ENCODE measurements at regions not wholly inside any gene's neighbourhood (a gene's known extent, or its start where the extent isn't known, plus 50 kb on each side); places are given as distances from the start of the nearest gene placed in this dataset.

- Mint-ChIP-seq H3K9me3 (no peaks in the 10 kb centered on the region), H3K36me3 (ENCODE audit: insufficient read depth) (no peaks in the 10 kb centered on the region), H3K27ac (no peak overlapping the region), H3K4me1 (ENCODE audit: low read depth in 2 of 2) (no peaks in the 10 kb centered on the region), H3K27me3 (no peaks in the 10 kb centered on the region), H3K4me3 (no peak overlapping the region)
- ATAC-seq (replicated peaks) (no peak), DNase-seq (no peak)
Measured at GRCh38 chrX:39930786-39931528, 166.8 kb downstream of the BCOR start.

DNA sequence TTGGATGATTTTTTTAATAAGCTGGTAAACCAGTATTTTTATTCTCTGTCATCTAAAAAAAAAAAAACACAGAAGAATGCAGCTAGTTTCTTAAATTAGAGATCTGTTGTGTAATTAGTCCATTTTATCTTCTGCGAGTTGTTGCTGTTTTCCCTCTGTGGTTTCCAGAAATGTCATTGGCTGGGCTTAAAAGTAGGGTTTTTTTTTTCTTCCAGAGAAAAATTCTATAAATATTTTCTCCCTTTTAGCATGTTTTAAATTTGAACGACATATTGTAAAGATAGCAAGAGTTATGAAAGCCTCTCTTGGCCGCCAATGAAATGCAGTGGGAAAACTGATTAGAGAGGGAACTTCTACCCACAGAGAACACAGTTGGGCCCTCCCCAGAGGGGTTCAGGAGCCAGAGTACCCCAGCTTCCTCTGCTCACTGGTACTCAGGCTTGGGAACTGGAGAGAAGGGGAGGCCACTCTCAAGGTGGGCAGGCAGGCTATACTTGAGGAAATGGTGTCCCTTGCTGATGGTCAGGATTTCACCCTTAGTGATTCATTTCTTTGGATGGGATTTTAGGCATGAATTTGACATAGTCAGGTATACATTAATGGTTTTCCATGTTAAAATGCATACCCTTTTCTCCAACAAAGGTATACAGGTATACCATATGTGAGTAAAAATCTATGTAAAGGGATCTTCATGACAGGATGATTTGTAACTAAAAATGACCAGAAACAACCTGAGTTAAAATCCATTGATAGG is 166.1 kb downstream of the BCOR start:
- DNase-seq, result no peak
- no peak overlapping the region for H3K4me3 Mint-ChIP-seq
- H3K36me3 Mint-ChIP-seq (ENCODE audit: insufficient read depth), result no peaks in the 10 kb centered on the region
- H3K9me3 Mint-ChIP-seq, result no peaks in the 10 kb centered on the region
- H3K27me3 Mint-ChIP-seq, result no peaks in the 10 kb centered on the region
- H3K4me1 Mint-ChIP-seq (ENCODE audit: low read depth in 2 of 2), result no peaks in the 10 kb centered on the region
- ATAC-seq (replicated peaks), result no peak
- no peak overlapping the region for H3K27ac Mint-ChIP-seq

DNA sequence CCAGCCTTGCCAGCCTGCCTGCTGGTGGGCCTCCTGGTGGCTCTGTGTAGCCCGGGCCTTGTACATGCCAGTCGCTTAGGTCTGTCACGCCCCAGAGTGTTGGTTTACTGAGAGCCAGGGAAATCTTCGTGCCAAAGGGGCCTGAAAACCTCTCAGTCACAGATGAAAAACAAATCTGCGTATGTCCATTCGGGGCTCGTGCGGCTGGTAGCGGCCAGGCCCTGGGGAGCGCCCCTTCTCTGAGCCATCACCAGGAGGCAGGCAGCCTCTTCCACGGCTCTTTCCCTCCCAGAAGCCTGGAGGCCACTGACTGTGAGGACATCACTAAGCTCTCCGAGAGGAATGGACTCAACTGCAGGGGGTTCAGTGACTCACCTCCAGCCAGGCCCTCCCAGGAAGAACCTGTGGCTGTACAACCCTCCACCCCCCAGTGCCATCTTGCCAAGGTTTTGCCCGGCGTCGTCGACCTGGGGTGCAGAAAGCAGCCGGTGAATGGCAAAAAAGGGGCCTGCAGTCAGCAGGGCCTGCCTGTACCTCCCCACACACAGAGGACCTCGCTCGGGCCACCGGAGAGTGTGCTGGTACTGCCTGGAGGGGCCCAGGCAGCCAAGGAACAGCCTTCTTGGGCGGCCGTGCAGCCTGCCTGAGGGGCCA is 162.2 kb downstream of the BCOR start:
- Mint-ChIP-seq H3K27ac (peak overlapping the region in 1 of 2 donors; percentile 91), H3K4me1 (ENCODE audit: low read depth in 2 of 2) (peaks cover 0 to 3% of the 10 kb centered on the region in 2 donors), H3K36me3 (ENCODE audit: insufficient read depth) (no peaks in the 10 kb centered on the region), H3K9me3 (no peaks in the 10 kb centered on the region), H3K4me3 (no peak overlapping the region), H3K27me3 (no peaks in the 10 kb centered on the region)
- no peak for ATAC-seq (replicated peaks)
- no peak for DNase-seq

GRCh38 chrX:39936886-39937770 is 160.6 kb downstream of the BCOR start:
- Mint-ChIP-seq H3K4me1 (ENCODE audit: low read depth in 2 of 2) (peaks cover 0 to 3% of the 10 kb centered on the region in 2 donors), H3K27ac (peak overlapping the region; percentile 84 to 91), H3K36me3 (ENCODE audit: insufficient read depth) (no peaks in the 10 kb centered on the region), H3K4me3 (peak overlapping the region; percentile 80 to 84), H3K27me3 (no peaks in the 10 kb centered on the region), H3K9me3 (no peaks in the 10 kb centered on the region)
- DNase-seq, result no peak
- peak; percentile 73 for ATAC-seq (replicated peaks)

GRCh38 chrX:39938466-39938865 is 159.3 kb downstream of the BCOR start:
- H3K27ac Mint-ChIP-seq, result peak overlapping the region; percentile 60 to 71
- H3K27me3 Mint-ChIP-seq, result no peaks in the 10 kb centered on the region
- H3K4me1 Mint-ChIP-seq (ENCODE audit: low read depth in 2 of 2), result peaks cover 0 to 3% of the 10 kb centered on the region in 2 donors
- DNase-seq (no peak), ATAC-seq (replicated peaks) (no peak)
- H3K9me3 Mint-ChIP-seq, result no peaks in the 10 kb centered on the region
- peak overlapping the region in 1 of 2 donors; percentile 80 for H3K4me3 Mint-ChIP-seq
- H3K36me3 Mint-ChIP-seq (ENCODE audit: insufficient read depth), result no peaks in the 10 kb centered on the region

GRCh38 chrX:39939678-39940077 is 158.1 kb downstream of the BCOR start:
- Mint-ChIP-seq H3K36me3 (ENCODE audit: insufficient read depth) (no peaks in the 10 kb centered on the region), H3K27ac (no peak overlapping the region), H3K4me1 (ENCODE audit: low read depth in 2 of 2) (peaks cover 0 to 3% of the 10 kb centered on the region in 2 donors), H3K4me3 (no peak overlapping the region), H3K9me3 (no peaks in the 10 kb centered on the region), H3K27me3 (no peaks in the 10 kb centered on the region)
- no peak for DNase-seq
- ATAC-seq (replicated peaks), result no peak

GRCh38 chrX:39941332-39941920 is 156.3 kb downstream of the BCOR start:
- no peak overlapping the region for H3K4me3 Mint-ChIP-seq
- no peaks in the 10 kb centered on the region for H3K9me3 Mint-ChIP-seq
- DNase-seq (no peak), ATAC-seq (replicated peaks) (no peak)
- no peaks in the 10 kb centered on the region for H3K36me3 Mint-ChIP-seq (ENCODE audit: insufficient read depth)
- no peaks in the 10 kb centered on the region for H3K27me3 Mint-ChIP-seq
- peaks cover 0 to 3% of the 10 kb centered on the region in 2 donors for H3K4me1 Mint-ChIP-seq (ENCODE audit: low read depth in 2 of 2)
- no peak overlapping the region for H3K27ac Mint-ChIP-seq

DNA sequence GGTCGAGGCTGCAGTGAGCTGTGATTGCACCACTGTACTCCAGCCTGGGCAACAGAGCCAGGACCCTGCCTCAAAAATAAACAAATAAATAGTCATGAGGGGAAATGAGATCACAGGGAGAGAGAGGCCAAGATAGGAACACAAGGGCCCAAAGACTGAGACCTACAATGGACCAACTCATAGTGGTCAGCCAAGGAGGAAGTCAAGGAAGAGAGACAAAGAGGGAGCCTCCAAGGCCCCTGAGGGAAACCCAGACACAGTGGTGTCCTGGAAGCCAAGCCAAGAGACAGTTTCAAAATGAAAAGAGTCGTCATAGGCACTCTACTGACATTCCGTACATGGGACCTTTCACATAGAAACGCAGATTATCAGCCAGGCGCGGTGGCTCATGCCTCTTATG is 153.3 kb downstream of the BCOR start:
- no peak overlapping the region for H3K27ac Mint-ChIP-seq
- no peaks in the 10 kb centered on the region for H3K36me3 Mint-ChIP-seq (ENCODE audit: insufficient read depth)
- no peaks in the 10 kb centered on the region for H3K4me1 Mint-ChIP-seq (ENCODE audit: low read depth in 2 of 2)
- ATAC-seq (replicated peaks), result no peak
- no peak for DNase-seq
- no peaks in the 10 kb centered on the region for H3K27me3 Mint-ChIP-seq
- no peak overlapping the region for H3K4me3 Mint-ChIP-seq
- H3K9me3 Mint-ChIP-seq, result no peaks in the 10 kb centered on the region

- H3K27ac Mint-ChIP-seq, result no peak overlapping the region
- no peak for DNase-seq
Measured at GRCh38 chrX:39945709-39946108, 152.0 kb downstream of the BCOR start.

DNA sequence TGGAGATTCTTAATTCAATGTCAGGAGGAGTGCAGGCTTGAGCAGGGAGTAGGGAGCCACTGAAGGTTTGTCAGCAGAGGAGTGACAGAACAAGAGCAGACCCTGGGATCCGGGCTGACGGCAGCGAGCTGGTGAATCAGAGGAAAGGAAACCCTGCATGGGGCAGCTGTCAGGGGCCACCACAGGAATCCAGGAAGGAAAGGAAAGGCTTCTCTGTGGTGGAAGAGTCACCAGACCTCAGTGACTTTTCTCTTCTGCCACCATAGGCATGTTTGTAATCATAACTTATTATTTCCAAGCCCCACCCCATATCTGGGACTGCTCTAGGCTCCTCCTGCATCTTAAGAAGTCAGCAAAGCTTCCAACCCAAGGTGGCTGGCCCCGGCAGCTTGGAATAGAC is 150.9 kb downstream of the BCOR start:
- DNase-seq (no peak), ATAC-seq (replicated peaks) (no peak)
- Mint-ChIP-seq H3K4me3 (no peak overlapping the region), H3K27ac (no peak overlapping the region), H3K4me1 (ENCODE audit: low read depth in 2 of 2) (no peaks in the 10 kb centered on the region), H3K36me3 (ENCODE audit: insufficient read depth) (no peaks in the 10 kb centered on the region), H3K9me3 (no peaks in the 10 kb centered on the region), H3K27me3 (no peaks in the 10 kb centered on the region)

More at GRCh38 chrX:39945709-39946108, 152.0 kb downstream of the BCOR start:
- H3K36me3 Mint-ChIP-seq (ENCODE audit: insufficient read depth), result no peaks in the 10 kb centered on the region
- ATAC-seq (replicated peaks), result no peak
- no peak overlapping the region for H3K4me3 Mint-ChIP-seq
- no peaks in the 10 kb centered on the region for H3K9me3 Mint-ChIP-seq
- H3K27me3 Mint-ChIP-seq, result no peaks in the 10 kb centered on the region
- H3K4me1 Mint-ChIP-seq (ENCODE audit: low read depth in 2 of 2), result no peaks in the 10 kb centered on the region

DNA sequence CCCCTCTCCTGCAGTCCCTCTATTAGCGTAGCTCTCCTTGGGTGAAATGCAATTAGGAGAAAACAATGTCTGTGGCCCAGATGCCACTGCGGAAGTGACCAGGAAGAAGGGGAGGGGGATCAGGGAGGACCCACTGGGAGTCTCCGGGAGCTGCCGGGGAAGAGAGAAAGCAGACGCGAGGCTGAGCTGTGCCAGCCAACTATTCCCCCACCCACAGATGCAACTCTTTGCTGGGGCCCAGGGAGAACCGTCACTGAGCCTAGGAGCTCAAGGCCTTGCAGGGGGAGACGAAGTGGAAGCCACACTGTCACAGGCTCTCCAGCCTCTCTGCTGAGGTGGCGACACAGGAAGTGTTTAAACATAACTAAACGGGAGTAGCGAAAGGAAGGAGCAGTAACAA is 149.2 kb downstream of the BCOR start:
- Mint-ChIP-seq H3K27me3 (no peaks in the 10 kb centered on the region), H3K27ac (no peak overlapping the region), H3K4me3 (no peak overlapping the region), H3K9me3 (no peaks in the 10 kb centered on the region), H3K4me1 (ENCODE audit: low read depth in 2 of 2) (no peaks in the 10 kb centered on the region), H3K36me3 (ENCODE audit: insufficient read depth) (no peaks in the 10 kb centered on the region)
- no peak for DNase-seq
- no peak for ATAC-seq (replicated peaks)

GRCh38 chrX:39950018-39950688 is 147.6 kb downstream of the BCOR start:
- H3K9me3 Mint-ChIP-seq, result no peaks in the 10 kb centered on the region
- H3K4me3 Mint-ChIP-seq, result no peak overlapping the region
- DNase-seq (no peak), ATAC-seq (replicated peaks) (no peak)
- no peaks in the 10 kb centered on the region for H3K36me3 Mint-ChIP-seq (ENCODE audit: insufficient read depth)
- no peaks in the 10 kb centered on the region for H3K27me3 Mint-ChIP-seq
- H3K4me1 Mint-ChIP-seq (ENCODE audit: low read depth in 2 of 2), result peaks cover under 1% of the 10 kb centered on the region in 2 donors
- H3K27ac Mint-ChIP-seq, result no peak overlapping the region
